ENCODE measurements at regions not wholly inside any gene's neighbourhood (a gene's known extent, or its start where the extent isn't known, plus 50 kb on each side); places are given as distances from the start of the nearest gene placed in this dataset.

GRCh38 chr18:56167366-56167765 is 471.0 kb downstream of the TXNL1 start:
- H3K27me3 Mint-ChIP-seq = no peaks in the 10 kb centered on the region
- no peaks in the 10 kb centered on the region for H3K4me1 Mint-ChIP-seq
- H3K9me3 Mint-ChIP-seq = no peaks in the 10 kb centered on the region

DNA sequence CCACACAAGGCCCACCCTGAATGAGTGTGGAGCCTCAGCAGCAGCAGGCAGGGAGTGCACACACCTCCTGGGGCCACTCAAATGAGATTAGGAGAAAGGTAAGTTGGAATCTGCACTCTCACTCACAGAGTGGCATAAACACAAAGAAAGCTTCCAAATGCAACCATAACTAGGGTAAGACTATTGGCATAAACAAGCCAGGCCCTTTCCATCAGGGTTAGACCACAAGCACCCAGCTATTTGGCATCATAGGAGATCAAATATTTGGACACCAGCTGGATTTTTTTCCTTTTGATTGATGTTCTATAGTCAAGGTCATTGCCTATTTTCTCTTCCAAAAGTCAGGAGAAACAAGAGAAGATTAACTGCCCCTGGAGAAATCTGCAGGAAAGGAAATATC is 471.5 kb downstream of the TXNL1 start:
- Mint-ChIP-seq H3K27ac (no peak overlapping the region), H3K27me3 (no peaks in the 10 kb centered on the region), H3K9me3 (no peaks in the 10 kb centered on the region), H3K36me3 (no peaks in the 10 kb centered on the region), H3K4me1 (no peaks in the 10 kb centered on the region), H3K4me3 (no peak overlapping the region)

More at GRCh38 chr18:56167366-56167765, 471.0 kb downstream of the TXNL1 start:
- Mint-ChIP-seq H3K4me3 (no peak overlapping the region), H3K27ac (no peak overlapping the region), H3K36me3 (no peaks in the 10 kb centered on the region)

GRCh38 chr18:56165601-56166355 is 472.6 kb downstream of the TXNL1 start:
- H3K27ac Mint-ChIP-seq = no peak overlapping the region
- H3K4me1 Mint-ChIP-seq = no peaks in the 10 kb centered on the region
- no peaks in the 10 kb centered on the region for H3K9me3 Mint-ChIP-seq
- no peaks in the 10 kb centered on the region for H3K27me3 Mint-ChIP-seq
- no peak overlapping the region for H3K4me3 Mint-ChIP-seq
- no peaks in the 10 kb centered on the region for H3K36me3 Mint-ChIP-seq

- H3K9me3 Mint-ChIP-seq = no peaks in the 10 kb centered on the region
Observed at GRCh38 chr18:56162311-56163265, 475.8 kb downstream of the TXNL1 start.

GRCh38 chr18:56161566-56162260 is 476.7 kb downstream of the TXNL1 start:
- no peak overlapping the region for H3K4me3 Mint-ChIP-seq
- no peak overlapping the region for H3K27ac Mint-ChIP-seq
- H3K36me3 Mint-ChIP-seq = no peaks in the 10 kb centered on the region
- peaks cover 2% of the 10 kb centered on the region for H3K27me3 Mint-ChIP-seq
- no peaks in the 10 kb centered on the region for H3K4me1 Mint-ChIP-seq
- H3K9me3 Mint-ChIP-seq = no peaks in the 10 kb centered on the region

More at GRCh38 chr18:56162311-56163265, 475.8 kb downstream of the TXNL1 start:
- no peaks in the 10 kb centered on the region for H3K4me1 Mint-ChIP-seq
- H3K36me3 Mint-ChIP-seq = no peaks in the 10 kb centered on the region
- H3K27ac Mint-ChIP-seq = no peak overlapping the region
- peaks cover 2% of the 10 kb centered on the region for H3K27me3 Mint-ChIP-seq
- no peak overlapping the region for H3K4me3 Mint-ChIP-seq

DNA sequence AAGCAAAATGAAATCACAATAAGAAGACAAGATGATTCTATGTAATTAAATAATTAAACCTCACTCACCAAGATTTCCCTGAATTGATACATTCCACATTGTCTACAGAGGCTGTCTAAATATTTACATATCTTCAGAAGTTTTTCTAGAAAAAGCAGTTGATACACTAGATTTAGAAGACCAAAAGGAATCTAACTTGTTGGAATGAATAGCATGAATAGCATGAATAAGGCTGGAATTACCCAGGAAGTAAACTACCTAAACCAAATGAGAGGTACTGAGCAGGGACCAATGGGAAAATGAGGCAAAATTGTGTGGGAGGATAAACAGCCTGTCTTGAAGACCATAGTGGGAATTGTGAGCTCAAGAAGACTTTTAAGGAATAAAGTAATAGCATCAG is 479.7 kb downstream of the TXNL1 start:
- no peak overlapping the region for H3K27ac Mint-ChIP-seq
- no peaks in the 10 kb centered on the region for H3K36me3 Mint-ChIP-seq
- H3K4me3 Mint-ChIP-seq = no peak overlapping the region
- H3K27me3 Mint-ChIP-seq = peaks cover 2% of the 10 kb centered on the region
- peaks cover 2% of the 10 kb centered on the region for H3K9me3 Mint-ChIP-seq
- no peaks in the 10 kb centered on the region for H3K4me1 Mint-ChIP-seq

- no peaks in the 10 kb centered on the region for H3K36me3 Mint-ChIP-seq
- no peak overlapping the region for H3K27ac Mint-ChIP-seq
- H3K4me3 Mint-ChIP-seq = no peak overlapping the region
- H3K27me3 Mint-ChIP-seq = peaks cover 2% of the 10 kb centered on the region
- H3K4me1 Mint-ChIP-seq = no peaks in the 10 kb centered on the region
- H3K9me3 Mint-ChIP-seq = peaks cover 7% of the 10 kb centered on the region
Observed at GRCh38 chr18:56157541-56157940, 480.9 kb downstream of the TXNL1 start.

DNA sequence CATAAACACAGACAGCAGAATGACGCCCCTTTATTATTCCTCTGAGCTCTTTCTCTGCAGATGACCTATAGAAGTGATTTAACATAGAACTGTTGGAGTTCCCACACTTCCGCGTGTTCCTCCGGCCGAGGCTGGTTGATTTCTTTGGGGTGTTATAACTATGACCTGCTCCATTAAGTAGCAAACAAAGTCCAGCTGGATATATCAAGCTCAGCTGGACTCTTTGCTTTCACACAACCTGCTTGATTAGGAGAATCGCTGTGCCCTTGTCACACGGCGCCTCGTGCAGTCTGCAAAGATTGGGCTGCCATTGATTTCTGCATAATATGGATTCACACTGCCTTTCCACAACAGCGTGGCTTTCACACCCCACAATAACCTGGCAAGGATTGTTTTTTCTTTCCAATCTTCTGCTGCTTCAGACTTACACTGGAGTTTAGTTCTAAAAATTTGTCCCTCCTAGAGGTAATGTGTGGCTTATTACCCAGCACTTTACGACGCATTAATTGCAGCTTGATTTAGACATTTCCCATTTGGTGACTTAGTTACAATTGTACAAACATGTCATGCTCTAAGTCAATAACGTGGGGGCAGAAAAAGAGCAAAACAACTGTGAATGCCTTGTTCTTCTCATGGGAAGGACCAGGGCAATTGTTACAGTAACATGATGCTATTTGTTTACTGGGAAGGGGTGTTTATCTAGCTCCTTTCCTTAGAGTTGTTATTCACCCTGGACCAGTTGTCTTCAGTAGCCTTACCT is 485.7 kb downstream of the TXNL1 start:
- no peak overlapping the region for H3K27ac Mint-ChIP-seq
- no peak overlapping the region for H3K4me3 Mint-ChIP-seq
- no peaks in the 10 kb centered on the region for H3K4me1 Mint-ChIP-seq
- H3K9me3 Mint-ChIP-seq = peaks cover 8% of the 10 kb centered on the region
- no peaks in the 10 kb centered on the region for H3K36me3 Mint-ChIP-seq
- no peaks in the 10 kb centered on the region for H3K27me3 Mint-ChIP-seq

GRCh38 chr18:56148373-56148772 is 490.0 kb downstream of the TXNL1 start:
- Mint-ChIP-seq H3K4me3 (no peak overlapping the region), H3K27ac (no peak overlapping the region), H3K36me3 (no peaks in the 10 kb centered on the region), H3K27me3 (no peaks in the 10 kb centered on the region), H3K9me3 (peaks cover 4% of the 10 kb centered on the region), H3K4me1 (no peaks in the 10 kb centered on the region)

DNA sequence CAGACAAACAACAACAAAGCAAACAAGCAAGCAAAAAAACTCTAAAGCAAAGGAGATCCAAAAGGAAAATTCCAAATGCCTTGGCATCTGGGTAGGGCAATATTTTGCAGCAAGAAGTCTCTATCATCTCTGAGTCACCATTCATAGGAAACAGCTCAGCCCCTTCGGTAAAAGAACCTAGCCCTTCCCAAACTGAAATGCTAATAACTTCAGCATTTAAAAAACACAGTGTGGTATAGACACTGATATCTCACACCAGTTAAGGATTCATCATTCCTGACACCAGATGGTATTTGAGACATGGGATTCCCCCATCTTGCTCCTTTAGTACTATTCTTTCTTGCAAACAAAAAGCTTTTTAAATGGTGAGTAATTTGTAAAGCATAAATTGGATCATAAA is 491.8 kb downstream of the TXNL1 start:
- Mint-ChIP-seq H3K9me3 (no peaks in the 10 kb centered on the region), H3K4me3 (no peak overlapping the region), H3K27ac (no peak overlapping the region), H3K27me3 (no peaks in the 10 kb centered on the region), H3K36me3 (no peaks in the 10 kb centered on the region), H3K4me1 (no peaks in the 10 kb centered on the region)

- H3K27me3 Mint-ChIP-seq = no peaks in the 10 kb centered on the region
- no peak overlapping the region for H3K4me3 Mint-ChIP-seq
- H3K27ac Mint-ChIP-seq = no peak overlapping the region
- no peaks in the 10 kb centered on the region for H3K9me3 Mint-ChIP-seq
- no peaks in the 10 kb centered on the region for H3K36me3 Mint-ChIP-seq
- H3K4me1 Mint-ChIP-seq = no peaks in the 10 kb centered on the region
Observed at GRCh38 chr18:56142001-56142400, 496.4 kb downstream of the TXNL1 start.

DNA sequence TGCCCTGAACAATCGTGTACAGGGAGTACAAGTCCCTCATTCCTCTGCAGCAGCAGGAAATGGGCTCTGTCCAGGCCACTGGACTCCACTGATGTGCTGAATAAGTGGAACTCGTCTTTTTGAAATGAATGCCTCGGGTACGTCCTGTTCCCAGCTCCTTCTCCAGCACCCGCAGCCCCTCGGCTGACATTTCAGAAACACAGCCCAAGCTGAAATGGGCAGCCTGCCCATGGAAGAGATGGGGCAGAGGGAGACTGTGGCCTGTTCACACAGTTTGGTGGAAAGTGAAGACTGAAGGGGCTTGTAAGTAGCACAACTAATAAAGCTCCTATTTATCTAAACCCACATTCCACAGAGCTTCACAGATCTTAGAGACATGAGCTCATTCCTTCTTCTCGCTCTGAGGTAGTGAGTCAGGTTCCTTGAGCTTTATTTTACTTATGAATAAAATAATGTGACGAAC is 498.6 kb downstream of the TXNL1 start:
- Mint-ChIP-seq H3K4me3 (no peak overlapping the region), H3K4me1 (no peaks in the 10 kb centered on the region), H3K27ac (no peak overlapping the region), H3K36me3 (no peaks in the 10 kb centered on the region), H3K9me3 (no peaks in the 10 kb centered on the region), H3K27me3 (no peaks in the 10 kb centered on the region)

DNA sequence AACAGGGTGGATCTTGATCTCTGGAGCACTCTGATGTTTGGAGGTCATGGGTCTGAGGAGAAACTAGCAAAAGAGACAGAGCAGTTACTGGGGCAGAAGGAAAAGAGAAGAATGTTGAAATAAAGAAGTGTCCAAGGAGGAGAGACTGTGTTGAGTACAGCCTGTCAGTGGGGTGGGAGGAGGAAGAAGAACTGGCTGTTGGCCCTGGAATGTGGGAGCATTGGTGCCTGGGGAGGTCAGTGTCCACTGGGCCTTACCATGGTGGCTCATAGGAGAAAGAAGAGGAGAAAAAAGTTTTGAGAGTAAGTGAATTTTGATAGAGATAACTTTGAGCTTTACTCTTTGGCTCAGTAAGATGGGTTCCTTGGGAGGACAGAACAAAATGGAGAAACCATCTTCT is 499.0 kb downstream of the TXNL1 start:
- no peak overlapping the region for H3K27ac Mint-ChIP-seq
- H3K4me3 Mint-ChIP-seq = no peak overlapping the region
- no peaks in the 10 kb centered on the region for H3K9me3 Mint-ChIP-seq
- no peaks in the 10 kb centered on the region for H3K4me1 Mint-ChIP-seq
- H3K27me3 Mint-ChIP-seq = no peaks in the 10 kb centered on the region
- H3K36me3 Mint-ChIP-seq = no peaks in the 10 kb centered on the region

GRCh38 chr18:56136105-56136504 is 502.3 kb downstream of the TXNL1 start:
- Mint-ChIP-seq H3K27ac (no peak overlapping the region), H3K27me3 (no peaks in the 10 kb centered on the region), H3K9me3 (peaks cover 5% of the 10 kb centered on the region), H3K36me3 (no peaks in the 10 kb centered on the region), H3K4me3 (no peak overlapping the region), H3K4me1 (no peaks in the 10 kb centered on the region)

DNA sequence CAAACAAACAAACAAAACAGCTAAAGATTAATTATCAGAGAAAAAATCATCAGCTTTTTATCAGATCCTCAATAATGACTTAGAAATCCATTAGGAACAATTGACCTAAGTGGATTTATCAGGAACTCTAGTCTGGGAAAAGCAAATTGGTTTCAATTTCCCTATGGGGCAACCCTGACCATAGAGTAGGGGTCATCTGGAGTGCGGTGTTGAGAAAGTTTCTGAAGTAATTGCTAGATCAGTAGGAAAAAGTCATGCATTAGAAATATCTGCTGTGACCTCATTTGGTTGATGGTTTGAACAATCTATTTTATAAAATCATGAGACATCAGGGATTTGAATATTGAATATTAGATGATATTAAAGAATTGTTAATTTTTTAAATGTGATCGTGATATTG is 507.9 kb downstream of the TXNL1 start:
- H3K27me3 Mint-ChIP-seq = peaks cover 2% of the 10 kb centered on the region
- H3K4me1 Mint-ChIP-seq = no peaks in the 10 kb centered on the region
- H3K4me3 Mint-ChIP-seq = no peak overlapping the region
- peaks cover 10% of the 10 kb centered on the region for H3K9me3 Mint-ChIP-seq
- H3K36me3 Mint-ChIP-seq = no peaks in the 10 kb centered on the region
- no peak overlapping the region for H3K27ac Mint-ChIP-seq

Measured in activated naive CD4-positive, alpha-beta T cell treated with anti-CD3 and anti-CD28 coated beads, Interleukin-2, amount 50 U/mL, for 24 hours (primary cell).